NCI-H526 (cell line): ENCODE measurements at regions not wholly inside any gene's neighbourhood (a gene's known extent, or its start where the extent isn't known, plus 50 kb on each side); places are given as distances from the start of the nearest gene placed in this dataset.
"Not testable (repeated sequence)": the region's sequence is repeated elsewhere in the genome, so short reads cannot be mapped to it uniquely, and the experiment has no call there.

Source experiments
- DNase-seq, 2 experiments: peaks; one replicate each; lab custom pipeline; 2025; lab: John Stamatoyannopoulos, UW

DNA sequence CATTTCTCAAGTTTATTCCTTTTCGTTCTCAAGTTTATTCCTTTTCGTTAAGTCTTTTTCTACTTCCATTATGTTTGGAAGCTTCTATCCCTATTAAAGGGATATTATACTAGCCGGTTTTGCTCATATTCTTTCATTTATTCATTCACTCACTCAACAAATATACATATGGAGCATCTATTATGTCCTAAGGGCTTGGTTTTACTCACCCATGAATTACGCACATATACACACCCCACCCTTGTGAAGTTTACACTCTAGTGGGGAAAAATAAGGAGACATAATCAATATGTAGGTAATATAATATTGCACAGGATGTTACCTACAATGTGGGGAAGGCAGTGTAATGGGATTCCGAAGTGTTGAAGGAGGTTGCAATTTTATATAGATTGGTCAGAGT, 90.5 kb downstream of the ACTL7B start:
- no peak for DNase-seq

DNA sequence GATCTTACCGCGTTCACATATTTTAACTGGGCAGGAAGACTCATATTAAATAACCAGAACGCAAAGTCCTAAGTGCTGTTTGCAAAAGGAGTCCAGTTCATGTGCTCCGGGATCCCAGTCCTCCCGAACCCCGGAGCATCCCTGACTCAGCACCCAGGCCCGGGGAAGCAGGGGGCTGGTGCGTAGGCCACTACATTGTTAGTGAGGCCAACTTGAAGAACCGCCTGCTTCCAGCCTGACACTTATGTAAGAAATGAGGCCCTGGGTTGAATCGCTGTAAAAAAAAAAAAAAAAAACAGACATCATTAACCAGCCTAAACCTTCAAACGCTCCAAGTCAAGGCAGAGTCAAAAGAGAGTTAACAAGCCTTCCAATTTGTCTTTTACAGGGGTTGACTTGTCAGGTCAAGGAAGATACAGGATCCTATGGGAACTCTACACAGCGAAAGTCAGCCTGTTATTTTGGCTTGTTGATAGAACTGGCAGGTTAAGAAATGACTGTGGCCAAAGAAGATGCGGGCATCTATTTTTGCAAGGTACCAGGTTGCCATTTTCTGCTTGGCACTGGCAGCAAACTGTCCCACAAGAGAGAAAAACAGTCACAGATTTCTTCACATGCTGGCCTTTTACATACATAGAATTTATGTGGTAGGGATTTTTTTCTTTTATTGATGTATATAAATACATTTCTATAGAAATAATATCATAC, 93.3 kb downstream of the ACTL7B start:
- DNase-seq: no peak

DNA sequence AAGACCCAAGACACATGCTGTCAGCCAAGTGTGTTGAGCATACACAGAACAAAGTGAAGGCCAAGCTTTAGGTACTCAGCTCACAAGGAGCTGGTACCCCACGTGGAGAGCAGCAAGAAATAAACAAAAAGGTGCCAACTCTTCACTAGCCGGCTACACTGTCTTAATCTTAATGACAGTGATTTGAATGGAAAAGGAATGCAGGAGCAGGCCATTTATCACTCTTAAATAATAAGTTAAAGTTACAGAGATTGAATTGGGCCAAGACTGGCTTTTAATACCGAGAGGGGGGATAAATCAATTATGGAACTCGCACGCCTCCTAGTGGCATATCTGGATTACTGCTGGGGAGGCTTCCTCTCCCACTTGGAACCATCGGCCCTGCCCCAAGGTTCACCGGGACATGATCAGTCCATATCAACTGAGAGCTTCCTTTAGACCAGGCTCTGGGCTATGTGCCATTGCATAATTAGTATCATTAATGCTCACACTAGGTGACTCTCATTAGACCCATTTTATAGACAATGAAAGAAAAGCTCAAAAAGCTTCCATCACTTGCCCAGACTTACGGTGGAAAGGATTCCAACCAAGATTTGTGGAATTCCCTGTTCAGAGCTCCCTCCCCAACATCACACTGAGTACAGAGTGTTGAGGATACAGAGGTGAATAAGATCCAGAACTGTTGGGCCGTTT, 94.0 kb downstream of the ACTL7B start:
- DNase-seq: peak in 1 of 2 experiments; percentile 68

- no peak for DNase-seq
These were observed 94.9 kb downstream of the ACTL7B start for GRCh38 chr9:108760841-108761240.

DNA sequence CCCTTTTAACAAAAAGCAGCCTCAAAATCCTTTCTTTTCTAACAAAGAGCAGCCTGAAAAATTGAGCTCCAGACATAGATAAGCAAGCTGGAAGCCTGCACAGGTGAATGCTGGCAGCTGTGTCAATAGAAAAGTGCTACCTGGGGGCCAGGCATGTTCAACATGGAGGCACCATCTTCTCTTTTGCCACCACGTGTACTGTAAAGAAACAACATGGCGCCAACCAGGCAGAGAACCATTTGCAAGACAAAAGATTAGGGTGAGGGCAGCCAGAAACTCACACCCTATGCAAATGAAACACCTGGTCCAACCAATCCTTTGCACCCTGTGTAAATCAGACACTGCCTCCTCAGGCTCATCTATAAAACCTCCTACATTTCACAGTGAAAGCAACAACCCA, 96.0 kb downstream of the ACTL7B start:
- DNase-seq: peak; percentile 8 to 19

DNA sequence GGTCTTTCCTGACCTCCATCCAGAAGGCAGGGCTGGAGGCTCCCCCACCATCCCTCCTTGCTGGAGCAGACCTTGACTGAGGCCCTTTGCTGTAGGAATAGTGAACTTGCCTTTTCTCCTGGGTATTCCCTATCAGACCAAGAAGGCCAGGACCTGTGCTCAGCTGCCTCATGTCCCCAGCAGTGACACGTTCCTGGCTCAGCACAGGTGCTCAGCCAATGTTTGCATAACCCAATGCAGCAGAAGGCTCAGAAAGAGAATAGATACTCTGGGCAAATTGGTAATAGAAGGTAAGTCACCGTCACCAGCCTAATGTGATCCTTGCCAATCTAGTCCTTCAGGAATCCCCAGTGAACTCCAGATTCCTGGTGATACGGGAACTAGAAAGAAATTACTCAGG, 96.4 kb downstream of the ACTL7B start:
- peak in 1 of 2 experiments; percentile 6 for DNase-seq

- peak in 1 of 2 experiments; percentile 41 for DNase-seq
These were observed 98.9 kb downstream of the ACTL7B start for GRCh38 chr9:108756746-108757490.

GRCh38 chr9:108755979-108756378, 99.8 kb downstream of the ACTL7B start:
- no peak for DNase-seq

GRCh38 chr9:108751369-108751768, 104.4 kb downstream of the ACTL7B start:
- no peak for DNase-seq

DNA sequence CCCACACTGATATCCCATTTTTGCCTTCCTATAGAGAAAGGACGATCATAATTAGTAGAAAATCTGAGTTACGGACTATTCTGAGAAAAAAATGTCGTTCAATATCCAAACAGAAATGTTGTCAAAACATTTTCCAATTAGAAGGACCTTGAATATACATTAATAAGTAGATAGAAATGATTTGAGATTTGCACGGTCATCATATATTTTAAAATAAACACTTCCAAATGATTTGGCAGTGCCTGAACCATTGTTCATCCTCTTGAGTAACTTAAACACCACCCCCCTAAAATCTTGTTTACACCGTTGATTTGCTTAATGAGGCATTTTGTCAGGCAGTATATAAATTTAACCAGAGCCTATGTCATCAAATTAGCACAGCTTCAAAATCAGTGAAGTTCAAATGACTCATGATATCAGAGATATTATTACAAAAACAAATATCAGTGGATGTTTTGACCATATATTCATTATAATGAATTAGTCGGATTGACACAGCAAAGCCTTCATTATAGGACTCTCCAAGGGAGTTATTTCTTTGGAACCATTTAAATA, 105.0 kb downstream of the ACTL7B start:
- no peak for DNase-seq

GRCh38 chr9:108748776-108749175, 107.0 kb downstream of the ACTL7B start:
- no peak for DNase-seq

- no peak for DNase-seq
These were observed 108.9 kb downstream of the ACTL7B start for GRCh38 chr9:108746864-108747263.

DNA sequence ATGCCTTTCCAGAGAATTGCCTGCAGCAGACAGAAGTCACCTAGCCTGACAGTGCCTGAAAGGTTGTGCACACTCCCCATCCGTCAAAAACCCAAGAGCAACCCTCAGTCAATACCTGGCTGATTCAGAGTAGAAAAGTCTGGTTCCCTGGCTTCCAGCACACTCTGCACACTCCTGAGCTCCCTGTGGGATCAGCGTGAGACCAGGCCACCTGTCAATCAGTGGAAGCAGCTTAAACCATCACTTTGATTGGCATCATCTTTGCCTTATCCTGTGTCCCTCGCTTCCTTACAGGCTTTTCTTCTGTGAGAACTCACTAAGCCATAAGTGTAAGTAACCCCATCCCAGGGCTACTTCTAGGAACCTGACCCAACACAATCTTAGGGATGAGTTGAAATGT, 109.8 kb downstream of the ACTL7B start:
- DNase-seq: no peak

GRCh38 chr9:108744641-108745040, 111.1 kb downstream of the ACTL7B start:
- no peak for DNase-seq

GRCh38 chr9:108743901-108744371, 111.8 kb downstream of the ACTL7B start:
- DNase-seq: peak in 1 of 2 experiments; percentile 21

DNA sequence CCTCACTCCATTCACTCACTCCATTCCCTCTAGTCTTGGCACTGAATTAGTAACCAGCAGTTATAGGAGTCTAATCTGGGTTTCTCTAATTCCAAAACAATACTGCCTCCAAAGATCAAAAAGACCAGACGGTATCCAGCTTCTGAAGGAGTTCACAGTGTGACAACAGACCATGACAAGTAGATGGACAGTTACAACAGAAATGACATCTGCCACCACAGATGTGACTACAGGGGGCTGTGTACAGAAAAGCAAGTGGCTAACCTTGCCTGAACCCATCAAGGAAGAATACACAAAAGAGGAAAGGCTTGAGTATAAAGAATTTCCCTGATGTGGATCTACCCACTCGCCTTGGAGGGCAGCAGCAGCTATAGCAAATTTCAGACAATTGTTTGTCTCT, 112.4 kb downstream of the ACTL7B start:
- no peak for DNase-seq

DNA sequence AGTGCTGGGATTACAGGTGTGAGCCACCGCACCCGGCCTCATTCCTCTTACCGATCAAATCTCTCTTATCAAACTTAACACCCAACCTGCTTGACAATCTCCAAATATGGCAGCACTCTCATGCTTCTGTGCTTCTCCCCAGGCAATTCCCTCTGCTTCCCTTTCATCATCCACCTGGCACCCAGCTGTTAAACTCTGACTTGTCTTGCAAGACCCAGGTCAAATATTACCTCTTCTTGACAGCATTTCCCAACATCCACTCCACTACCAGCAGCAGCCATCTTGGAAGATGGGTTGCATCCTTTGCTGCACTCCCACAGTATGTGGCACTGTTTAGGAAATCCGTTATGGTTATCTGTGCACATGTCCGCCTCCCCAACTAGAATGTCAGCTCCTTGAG, 113.6 kb downstream of the ACTL7B start:
- DNase-seq: no peak

DNA sequence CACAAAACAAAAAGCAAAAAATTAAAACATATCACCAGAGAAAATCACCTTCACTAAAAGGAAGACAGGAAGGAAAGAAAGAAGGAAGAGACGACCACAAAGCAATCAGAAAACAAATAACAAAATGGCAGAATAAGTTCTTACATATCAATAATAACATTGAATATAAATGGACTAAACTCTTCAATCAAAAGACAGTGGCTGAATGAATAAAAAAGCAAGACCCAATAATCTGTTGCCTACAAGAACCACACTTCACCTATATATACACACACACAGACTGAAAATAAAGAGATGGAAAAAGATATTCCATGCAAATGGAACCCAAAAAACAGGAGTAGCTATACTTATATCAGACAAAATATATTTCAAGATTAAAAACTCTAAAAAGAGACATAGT, 124.5 kb downstream of the ACTL7B start:
- DNase-seq: not testable (repeated sequence)

DNA sequence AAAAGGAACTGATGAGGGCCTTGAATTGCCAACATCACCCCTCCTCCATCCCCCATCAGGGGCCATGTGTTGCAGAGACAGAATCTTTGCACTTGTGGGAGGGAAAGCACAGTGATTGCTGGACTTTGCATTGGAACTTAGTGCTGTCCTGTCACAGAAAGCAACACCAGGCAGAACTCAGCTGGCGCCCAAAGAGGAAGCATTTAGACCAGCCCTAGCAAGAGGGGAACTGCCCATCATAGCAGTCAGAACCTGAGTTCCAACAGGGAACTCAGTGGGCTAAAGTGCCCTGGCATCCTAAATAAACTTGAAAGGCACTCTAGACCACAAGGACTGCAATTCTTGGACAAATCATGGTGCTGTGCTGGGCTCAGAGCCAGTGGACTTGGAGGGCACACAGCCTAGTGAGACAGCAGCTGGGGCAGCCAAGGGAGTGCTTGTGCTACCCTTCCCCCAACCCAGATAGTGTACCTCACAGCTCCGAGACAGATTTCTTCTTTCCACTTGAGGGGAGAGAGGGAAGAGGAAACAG, 128.1 kb downstream of the ACTL7B start:
- DNase-seq: no peak

DNA sequence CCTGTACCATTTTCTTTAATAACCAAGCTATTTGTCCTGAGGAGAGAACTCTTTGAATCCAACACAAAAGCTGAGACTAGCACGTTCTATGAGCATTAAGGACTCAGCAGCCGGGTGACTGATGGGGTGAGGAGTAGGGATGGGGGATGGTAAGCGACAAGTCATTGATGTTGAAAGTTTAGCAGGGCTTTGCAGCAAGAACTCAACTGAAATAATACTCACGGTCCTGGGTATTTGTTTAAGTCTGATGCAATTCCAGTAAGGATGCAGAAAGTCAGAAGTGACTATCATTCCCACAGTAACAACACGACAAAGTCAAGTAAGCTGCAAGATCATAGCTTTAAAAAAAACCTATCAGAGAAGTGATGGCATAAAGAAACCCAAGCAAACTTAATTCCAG, 131.1 kb downstream of the ACTL7B start:
- DNase-seq: no peak

DNA sequence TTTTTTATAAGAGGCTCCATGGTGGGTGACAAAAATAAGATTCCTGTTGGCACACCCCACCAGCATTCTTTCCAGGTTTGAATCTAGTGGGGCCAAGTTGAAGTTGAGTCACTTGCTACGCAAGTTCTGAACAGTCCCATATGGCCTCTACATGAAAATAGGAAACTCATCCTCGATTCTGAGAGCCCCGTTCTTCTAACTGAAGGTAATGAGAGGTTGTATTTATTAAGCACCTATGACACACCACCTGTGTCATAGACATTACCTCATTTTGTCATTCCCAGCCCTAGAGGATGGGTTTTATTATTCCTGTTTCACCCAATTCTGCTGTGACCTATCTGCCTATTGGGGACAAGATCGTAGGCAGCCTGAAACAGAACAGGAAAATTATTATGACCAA, 131.7 kb downstream of the ACTL7B start:
- no peak for DNase-seq

DNA sequence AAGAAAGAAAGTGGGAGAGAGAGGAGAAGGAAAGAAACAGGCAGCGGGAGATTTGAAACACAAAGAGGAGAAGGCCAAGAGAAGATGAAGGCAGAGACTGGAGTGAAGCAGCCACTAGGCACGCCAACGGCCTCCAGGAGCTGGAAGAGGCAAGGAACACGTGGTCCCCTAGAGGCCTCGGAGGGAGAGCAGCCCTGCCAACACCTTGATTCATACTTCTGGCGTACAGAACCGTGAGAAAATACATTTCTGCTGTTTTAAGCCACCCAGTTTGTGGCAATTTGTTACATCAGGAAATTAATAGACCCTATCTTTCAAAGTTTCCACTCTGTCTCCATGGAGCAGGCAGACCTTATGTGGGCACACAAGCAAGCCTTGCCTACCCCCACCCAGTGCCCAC, 133.4 kb downstream of the ACTL7B start:
- DNase-seq: no peak
